Hematopoietic multipotent progenitor cell treated with erythropoietin and hydrocortisone succinate and interleukin-3 and kit ligand, for 4 days (in vitro differentiated cells): ENCODE measurements at regions not wholly inside any gene's neighbourhood (a gene's known extent, or its start where the extent isn't known, plus 50 kb on each side); places are given as distances from the start of the nearest gene placed in this dataset.

Source experiments
- DNase-seq: peaks from one replicate; pipeline ENCODE4 v3.0.0-alpha.2; 2015

DNA sequence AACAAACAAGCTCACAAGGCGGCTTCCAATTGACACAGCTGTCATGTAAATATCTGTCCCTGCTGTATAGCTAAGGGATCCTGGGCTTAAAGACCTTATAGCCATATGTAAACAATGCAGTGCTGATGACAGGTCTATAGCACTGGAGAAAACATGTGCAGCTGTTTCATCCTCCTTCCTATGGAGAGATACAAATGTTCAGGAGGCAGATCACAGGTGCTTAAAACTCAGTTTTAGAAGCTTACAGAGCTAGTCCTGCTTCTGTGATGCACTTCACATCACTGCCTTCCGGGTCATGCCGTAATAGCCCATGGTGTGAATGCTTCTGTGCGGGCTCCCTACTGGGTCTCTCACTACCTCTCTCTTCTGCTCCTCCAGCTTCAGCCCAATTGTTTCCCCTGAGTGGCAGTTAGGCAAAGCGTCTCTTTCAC lies 262.4 kb upstream of the CHST9 start:
- DNase-seq = no peak

- DNase-seq = no peak
These were observed 245.5 kb upstream of the CHST9 start for GRCh38 chr18:27430595-27430994.

DNA sequence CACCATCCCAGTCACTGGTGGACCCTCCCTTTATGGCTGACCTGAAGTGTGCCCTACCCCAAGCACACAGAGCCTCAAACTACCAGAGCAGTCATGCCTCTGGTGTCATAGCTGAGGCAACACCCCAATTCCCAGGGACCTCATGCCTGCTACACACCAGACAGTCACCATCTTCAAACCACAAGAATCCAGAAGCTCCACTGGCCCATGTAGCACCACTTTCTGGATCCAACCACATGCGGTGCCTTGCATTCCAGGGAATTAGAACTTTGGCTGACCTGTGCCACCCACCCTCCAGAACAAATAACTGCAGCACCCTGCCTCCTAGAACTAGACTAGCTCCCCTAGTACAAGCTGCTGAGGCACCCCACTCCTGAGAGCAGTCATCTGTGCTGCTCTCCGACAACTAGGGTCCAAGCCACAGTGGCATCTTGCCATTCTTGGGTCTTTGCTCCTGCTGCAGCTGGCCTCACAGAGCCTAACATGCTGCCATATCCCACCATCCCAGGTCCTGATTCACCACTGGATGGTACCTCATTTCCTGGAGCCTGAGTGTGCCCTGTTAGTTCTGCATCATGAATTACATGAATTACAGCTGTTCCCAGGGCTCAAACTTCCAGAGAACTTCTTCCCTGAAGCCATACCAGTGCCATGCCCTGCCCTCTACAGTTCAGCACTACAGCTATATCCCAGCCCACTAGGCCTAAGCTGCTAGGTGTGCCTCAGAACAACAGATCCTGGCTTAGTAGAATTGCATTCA lies 243.8 kb upstream of the CHST9 start:
- no peak for DNase-seq

- no peak for DNase-seq
These were observed 243.0 kb upstream of the CHST9 start for GRCh38 chr18:27428120-27428519.

GRCh38 chr18:27423581-27423980 lies 238.5 kb upstream of the CHST9 start:
- DNase-seq = no peak

DNA sequence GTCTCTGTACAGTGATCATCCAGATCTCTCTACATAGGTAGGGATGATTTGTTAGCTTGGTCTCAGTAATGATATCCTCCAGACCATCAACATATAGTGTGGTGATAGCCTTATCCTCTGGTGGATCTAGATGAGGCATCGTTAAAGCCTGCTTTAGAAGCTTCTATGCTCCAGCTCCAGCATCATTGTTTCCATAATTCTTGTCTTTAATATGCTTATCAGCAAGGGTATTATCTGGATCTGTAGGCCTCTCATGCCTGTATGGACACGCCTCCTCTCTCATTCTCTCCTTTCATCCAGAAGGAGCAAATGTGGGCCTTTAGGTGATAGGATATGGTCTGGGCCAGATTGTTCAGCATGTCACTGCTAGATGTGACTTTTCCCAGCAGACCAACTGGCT lies 234.5 kb upstream of the CHST9 start:
- no peak for DNase-seq

DNA sequence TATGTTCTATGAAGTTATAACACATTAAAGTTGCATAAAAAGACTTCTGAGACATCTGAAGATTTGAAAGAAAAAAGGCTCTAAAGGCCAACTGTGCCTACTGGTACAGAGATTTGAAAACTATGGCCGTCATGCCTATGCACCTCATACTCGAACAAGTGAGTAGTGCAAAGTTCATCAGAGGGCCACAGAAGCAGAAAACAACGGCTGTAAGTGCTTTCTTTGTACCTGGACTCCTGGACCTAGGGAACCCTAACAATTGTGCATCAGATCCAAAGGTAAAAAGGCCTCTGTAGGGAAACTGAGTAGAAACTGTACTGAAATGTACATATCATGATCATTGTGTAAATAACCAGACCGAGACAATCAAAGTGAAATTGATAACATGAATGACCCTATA lies 230.4 kb upstream of the CHST9 start:
- no peak for DNase-seq

DNA sequence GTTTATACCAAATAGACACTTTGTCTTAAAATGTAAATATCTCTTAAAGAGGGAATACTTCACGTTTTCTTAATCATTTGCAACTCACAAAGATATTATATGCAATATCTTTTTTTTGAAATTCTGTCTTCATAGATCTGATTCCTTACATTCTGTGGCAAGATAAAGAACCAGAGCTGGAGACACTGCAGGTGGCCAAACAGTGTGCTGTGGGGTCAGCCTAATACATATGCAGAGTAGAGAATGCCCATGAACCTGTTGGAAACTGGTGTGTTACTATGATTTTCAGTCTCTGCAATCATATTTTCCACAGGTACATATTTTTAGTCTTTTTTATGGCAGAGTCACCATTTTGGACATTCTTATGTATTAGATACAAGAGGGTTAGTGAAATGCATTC lies 229.6 kb upstream of the CHST9 start:
- no peak for DNase-seq

GRCh38 chr18:27413495-27414401 lies 228.6 kb upstream of the CHST9 start:
- DNase-seq = no peak

GRCh38 chr18:27412556-27412955 lies 227.4 kb upstream of the CHST9 start:
- no peak for DNase-seq

DNA sequence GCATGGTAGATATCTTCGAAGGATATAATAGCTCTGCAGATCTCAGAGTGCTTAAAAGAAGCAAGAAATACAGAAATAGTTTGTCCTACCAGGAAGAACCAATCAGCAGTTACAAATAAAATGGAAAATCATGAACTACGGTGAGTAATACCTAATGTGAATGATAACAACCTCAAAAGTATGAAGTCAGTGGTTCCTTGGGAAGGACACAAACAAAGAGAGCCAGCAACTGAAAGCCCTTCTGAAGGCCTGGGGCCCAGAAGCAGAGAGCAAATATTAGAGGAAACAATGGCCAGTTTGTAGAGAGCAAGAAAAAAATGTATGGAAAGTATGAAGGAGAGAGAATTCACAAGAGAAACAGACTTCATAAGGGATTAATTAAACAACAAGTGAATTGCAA lies 226.8 kb upstream of the CHST9 start:
- DNase-seq = no peak

DNA sequence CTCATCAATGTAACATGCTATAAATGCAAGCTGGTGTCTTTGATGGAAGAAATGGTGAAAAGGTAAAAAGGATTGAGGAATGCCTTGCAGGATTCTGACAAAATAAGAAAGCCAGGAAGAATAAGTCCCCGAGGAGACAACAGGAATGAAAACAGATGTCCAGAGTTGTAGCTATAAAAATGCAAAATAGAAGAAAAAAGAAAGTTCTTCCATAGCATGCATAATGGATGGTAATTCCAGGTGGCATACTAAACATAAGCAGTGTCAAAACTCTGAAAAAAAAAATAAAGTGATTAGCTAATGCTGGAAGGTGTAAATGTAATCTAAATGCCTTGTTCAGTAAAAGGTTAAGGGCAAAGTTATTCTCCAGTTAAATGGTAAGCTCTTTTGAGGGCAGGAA lies 225.9 kb upstream of the CHST9 start:
- no peak for DNase-seq

- no peak for DNase-seq
These were observed 219.7 kb upstream of the CHST9 start for GRCh38 chr18:27404855-27405254.

- DNase-seq = no peak
These were observed 214.9 kb upstream of the CHST9 start for GRCh38 chr18:27400001-27400400.

GRCh38 chr18:27395752-27396151 lies 210.6 kb upstream of the CHST9 start:
- DNase-seq = no peak

GRCh38 chr18:27394687-27395086 lies 209.6 kb upstream of the CHST9 start:
- DNase-seq = no peak

GRCh38 chr18:27382567-27383216 lies 197.6 kb upstream of the CHST9 start:
- DNase-seq = no peak

DNA sequence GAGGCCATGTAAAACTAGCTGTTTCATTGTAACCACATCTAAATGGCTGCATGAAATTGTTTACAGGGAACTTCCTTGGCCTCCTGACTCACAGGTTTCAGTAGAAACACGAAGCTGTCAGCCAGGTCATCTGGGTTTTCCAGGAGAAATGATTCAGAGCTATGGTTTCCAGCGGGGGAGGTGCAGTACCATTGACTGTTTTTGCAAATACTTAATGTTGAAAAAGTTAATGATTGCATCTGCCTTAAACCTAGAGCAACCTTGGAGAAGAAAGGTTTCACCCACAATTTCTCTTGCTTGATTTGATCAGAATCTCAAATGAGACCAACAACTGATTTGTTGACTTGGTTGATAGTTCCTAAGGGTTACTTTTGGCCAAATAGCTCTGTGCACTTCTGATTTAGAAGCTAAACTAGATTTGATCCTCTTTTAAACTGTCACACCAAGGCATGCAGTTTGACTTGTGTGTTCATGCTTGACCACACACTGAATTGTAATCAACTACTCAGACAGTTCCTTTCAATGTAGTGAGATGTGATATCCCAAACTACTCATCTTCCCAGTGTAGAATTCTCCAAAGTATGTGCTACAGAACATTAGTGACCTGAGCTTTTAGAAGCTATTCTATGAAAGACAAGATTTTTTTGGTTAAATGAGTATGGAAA lies 193.5 kb upstream of the CHST9 start:
- DNase-seq = no peak

DNA sequence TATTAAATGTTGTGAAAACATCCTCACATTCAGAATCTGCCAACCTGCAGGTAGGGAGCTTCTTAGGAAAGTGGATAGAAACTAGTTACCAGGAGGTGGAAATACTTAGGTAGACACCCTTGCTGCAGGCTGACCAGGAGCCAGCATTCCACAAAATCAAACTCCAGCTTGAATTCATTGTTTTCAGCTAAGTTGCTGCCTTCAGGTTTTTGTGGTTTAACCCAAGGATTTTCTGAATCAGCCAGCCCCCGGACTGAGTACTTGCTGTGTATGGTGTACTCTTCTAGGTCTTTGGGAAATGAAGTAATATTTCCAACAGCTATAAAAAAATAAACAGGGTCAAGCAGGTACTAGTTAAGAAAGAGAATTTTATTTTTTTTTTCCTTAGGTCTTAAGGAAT lies 192.1 kb upstream of the CHST9 start:
- DNase-seq = no peak

DNA sequence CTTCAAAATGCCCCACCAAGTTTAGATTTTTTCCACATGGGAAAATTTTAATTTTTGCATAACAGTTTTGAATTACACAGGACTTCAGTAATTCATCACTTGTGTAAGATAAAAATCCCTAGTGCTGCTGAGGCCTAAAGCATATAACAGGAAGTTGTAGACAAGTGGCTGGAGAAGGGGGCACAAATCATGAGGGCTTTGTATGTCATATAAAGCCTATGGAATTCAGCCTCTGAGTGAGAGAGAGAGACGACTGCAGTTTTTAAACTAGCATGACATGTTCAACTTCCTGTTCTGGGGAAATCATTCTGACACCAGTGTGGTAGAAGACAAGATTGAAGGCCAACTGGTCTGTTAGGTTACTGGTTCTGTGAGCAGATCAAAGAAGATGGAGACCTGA lies 187.3 kb upstream of the CHST9 start:
- no peak for DNase-seq

GRCh38 chr18:27366665-27367064 lies 181.6 kb upstream of the CHST9 start:
- no peak for DNase-seq

- DNase-seq = no peak
These were observed 181.0 kb upstream of the CHST9 start for GRCh38 chr18:27366151-27366550.

DNA sequence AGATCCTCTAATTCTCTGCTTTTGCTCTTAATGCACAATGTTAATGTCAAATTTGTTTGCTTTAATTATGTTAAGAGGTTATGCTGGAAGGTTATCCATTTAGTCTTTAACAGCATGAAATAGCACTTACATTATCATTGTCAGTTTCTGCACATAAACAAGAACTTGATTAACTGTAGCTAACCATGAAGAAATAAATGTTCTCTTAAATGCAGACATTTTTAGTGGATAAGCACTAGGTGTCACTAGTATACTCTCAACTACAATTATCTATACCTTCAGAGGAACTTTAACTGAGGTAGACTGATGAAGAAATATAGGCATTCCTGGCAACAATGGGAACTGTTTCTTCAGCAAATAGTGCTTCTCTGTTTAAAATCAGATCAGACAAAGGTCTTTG lies 178.8 kb upstream of the CHST9 start:
- DNase-seq = peak; percentile 6
